MCF 10A (cell line): ENCODE measurements at regions not wholly inside any gene's neighbourhood (a gene's known extent, or its start where the extent isn't known, plus 50 kb on each side); places are given as distances from the start of the nearest gene placed in this dataset.

Experiments
- BruUV-seq: library from RNA; stranded (reverse); fragments of 400-500 nt; replicated peaks from 2 replicates; lab custom pipeline; 2021; lab: Mats Ljungman, UMichigan
- CTCF ChIA-PET: fragments of 300-600 bp; sonication (Branson Sonifier 250); formaldehyde crosslinking; extraction: SDS; loops from one replicate; lab custom pipeline; 2021; ENCODE audit warnings: antibody characterized with exemption, inconsistent platforms; lab: Yijun Ruan, JAX
- POLR2A ChIA-PET: fragments of 300-600, 350-650 bp; sonication (Branson Sonifier 250); formaldehyde crosslinking; extraction: SDS; loops from one replicate; lab custom pipeline; 2020; ENCODE audit warnings: antibody characterized with exemption, inconsistent platforms; lab: Yijun Ruan, JAX
- DNase-seq: peaks from one replicate; pipeline ENCODE4 v3.0.0-alpha.2; 2018; ENCODE audit not compliant: unreplicated experiment
- H3K27ac Mint-ChIP-seq: one replicate; pipeline ENCODE4 v1.8.0; 2022; ENCODE audit warnings: mild to moderate bottlenecking, low read depth, mixed read lengths; ENCODE audit not compliant: unreplicated experiment
- H3K27me3 Mint-ChIP-seq: one replicate; pipeline ENCODE4 v1.8.0; 2022; ENCODE audit warnings: mixed read lengths; ENCODE audit not compliant: insufficient read depth, unreplicated experiment
- H3K36me3 Mint-ChIP-seq: one replicate; pipeline ENCODE4 v1.8.0; 2022; ENCODE audit warnings: mild to moderate bottlenecking, moderate library complexity, mixed read lengths; ENCODE audit not compliant: insufficient read depth, unreplicated experiment
- H3K4me1 Mint-ChIP-seq: one replicate; pipeline ENCODE4 v1.8.0; 2022; ENCODE audit warnings: mixed read lengths; ENCODE audit not compliant: insufficient read depth, unreplicated experiment
- H3K4me3 Mint-ChIP-seq: one replicate; pipeline ENCODE4 v1.8.0; 2022; ENCODE audit warnings: mild to moderate bottlenecking, moderate library complexity, mixed read lengths; ENCODE audit not compliant: unreplicated experiment
- H3K9me3 Mint-ChIP-seq: one replicate; pipeline ENCODE4 v1.8.0; 2022; ENCODE audit warnings: mixed read lengths; ENCODE audit not compliant: unreplicated experiment
- intact Hi-C: fragments of 100-400 bp; cut with micrococcal nuclease; formaldehyde crosslinking; loops from 2 replicates; pipeline ENCODE4 v1.14.1; 2022
- TF ChIP-seq, protein P1 (sequence below): fragments of 200-600 bp; IDR thresholded peaks from one replicate; pipeline ENCODE4 v1.8.0; 2022; ENCODE audit warnings: antibody characterized with exemption, mild to moderate bottlenecking; ENCODE audit not compliant: unreplicated experiment

GRCh38 chr11:27203077-27203647, 159.9 kb downstream of the CCDC34 start:
- H3K27ac Mint-ChIP-seq = no peak overlapping the region

GRCh38 chr11:27201454-27202302, 161.1 kb downstream of the BBOX1 start:
- intact Hi-C loops = loop anchor here (5.0 kb wide), 1 partner anchor 286 kb away; no protein-coding TSS in a partner anchor
- H3K27ac Mint-ChIP-seq = no peak overlapping the region
- no peaks in the 10 kb centered on the region for H3K27me3 Mint-ChIP-seq
- DNase-seq = peak; percentile 70
- no peaks in the 10 kb centered on the region for H3K36me3 Mint-ChIP-seq
- ChIA-PET POLR2A (interaction anchor here (0.5 to 2.4 kb wide), 10 partner anchors 9 to 283 kb away, joined by 3 to 14 read pairs (median 4); partner anchors contain the start of gene LGR4), CTCF (interaction anchor here (0.6 to 7.1 kb wide), 10 partner anchors 12 to 297 kb away, joined by 3 to 59 read pairs (median 4); no protein-coding TSS in a partner anchor)
- TF ChIP-seq, protein P1, sequence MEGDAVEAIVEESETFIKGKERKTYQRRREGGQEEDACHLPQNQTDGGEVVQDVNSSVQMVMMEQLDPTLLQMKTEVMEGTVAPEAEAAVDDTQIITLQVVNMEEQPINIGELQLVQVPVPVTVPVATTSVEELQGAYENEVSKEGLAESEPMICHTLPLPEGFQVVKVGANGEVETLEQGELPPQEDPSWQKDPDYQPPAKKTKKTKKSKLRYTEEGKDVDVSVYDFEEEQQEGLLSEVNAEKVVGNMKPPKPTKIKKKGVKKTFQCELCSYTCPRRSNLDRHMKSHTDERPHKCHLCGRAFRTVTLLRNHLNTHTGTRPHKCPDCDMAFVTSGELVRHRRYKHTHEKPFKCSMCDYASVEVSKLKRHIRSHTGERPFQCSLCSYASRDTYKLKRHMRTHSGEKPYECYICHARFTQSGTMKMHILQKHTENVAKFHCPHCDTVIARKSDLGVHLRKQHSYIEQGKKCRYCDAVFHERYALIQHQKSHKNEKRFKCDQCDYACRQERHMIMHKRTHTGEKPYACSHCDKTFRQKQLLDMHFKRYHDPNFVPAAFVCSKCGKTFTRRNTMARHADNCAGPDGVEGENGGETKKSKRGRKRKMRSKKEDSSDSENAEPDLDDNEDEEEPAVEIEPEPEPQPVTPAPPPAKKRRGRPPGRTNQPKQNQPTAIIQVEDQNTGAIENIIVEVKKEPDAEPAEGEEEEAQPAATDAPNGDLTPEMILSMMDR = no peak
- H3K9me3 Mint-ChIP-seq = no peaks in the 10 kb centered on the region
- H3K4me1 Mint-ChIP-seq = peaks cover 6% of the 10 kb centered on the region
- no peak overlapping the region for H3K4me3 Mint-ChIP-seq
- BruUV-seq = no TSS peak

More at GRCh38 chr11:27203077-27203647, 159.9 kb downstream of the CCDC34 start:
- BruUV-seq = no TSS peak
- ChIA-PET POLR2A (interaction anchor here (1.6 to 2.4 kb wide), 3 partner anchors 10 to 270 kb away, joined by 5 to 14 read pairs (median 7); partner anchors contain the start of gene LGR4), CTCF (interaction anchor here (0.6 to 7.1 kb wide), 12 partner anchors 9 to 341 kb away, joined by 3 to 59 read pairs (median 4); no protein-coding TSS in a partner anchor)
- no peaks in the 10 kb centered on the region for H3K36me3 Mint-ChIP-seq
- no peak for DNase-seq
- intact Hi-C loops = loop anchor here (5.0 kb wide), 1 partner anchor 284 kb away; no protein-coding TSS in a partner anchor
- H3K27me3 Mint-ChIP-seq = no peaks in the 10 kb centered on the region
- TF ChIP-seq, protein P1 = no peak
- H3K4me3 Mint-ChIP-seq = no peak overlapping the region
- no peaks in the 10 kb centered on the region for H3K9me3 Mint-ChIP-seq
- H3K4me1 Mint-ChIP-seq = peaks cover 6% of the 10 kb centered on the region

DNA sequence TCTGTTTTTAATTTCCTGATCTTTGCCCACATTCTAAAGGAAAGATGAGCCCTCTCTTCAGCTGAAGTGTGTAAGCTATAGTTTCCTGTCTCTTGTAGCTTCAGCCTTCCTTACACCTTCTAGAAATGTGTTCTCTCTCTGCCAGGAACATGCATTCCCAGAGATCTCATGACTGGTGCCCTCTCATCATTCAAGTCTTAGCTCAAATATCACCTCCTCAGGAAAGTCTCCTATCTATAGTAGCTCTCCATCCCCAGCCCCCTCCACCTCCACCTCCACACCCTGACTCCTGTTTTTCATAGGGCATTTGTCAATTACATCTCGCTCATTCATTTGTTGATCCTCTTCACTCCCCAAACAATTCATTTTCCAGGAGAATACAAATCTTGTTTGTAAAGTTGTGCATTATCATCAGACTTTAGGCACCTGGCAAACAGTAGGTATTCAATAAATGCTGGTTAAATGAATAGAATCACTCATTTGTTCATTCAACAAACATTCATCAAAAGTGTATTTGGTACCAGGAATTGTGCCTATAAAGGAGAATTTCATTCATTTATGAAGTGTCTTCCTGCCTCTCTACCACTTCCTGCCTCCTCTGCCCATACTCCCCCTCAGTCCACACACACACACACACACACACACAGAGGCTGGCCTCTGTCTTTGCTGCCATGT, 160.3 kb downstream of the BBOX1 start:
- Mint-ChIP-seq H3K27ac (no peak overlapping the region), H3K27me3 (no peaks in the 10 kb centered on the region), H3K4me1 (peaks cover 6% of the 10 kb centered on the region), H3K36me3 (no peaks in the 10 kb centered on the region), H3K9me3 (no peaks in the 10 kb centered on the region), H3K4me3 (no peak overlapping the region)
- TF ChIP-seq, protein P1 = no peak
- CTCF ChIA-PET = interaction anchor here (0.6 to 7.1 kb wide), 9 partner anchors 16 to 295 kb away, joined by 3 to 59 read pairs (median 4); no protein-coding TSS in a partner anchor
- DNase-seq = no peak
- BruUV-seq = no TSS peak
- intact Hi-C loops = loop anchor here (5.0 kb wide), 1 partner anchor 286 kb away; no protein-coding TSS in a partner anchor
- POLR2A ChIA-PET = interaction anchor here (0.6 to 2.4 kb wide), 5 partner anchors 12 to 272 kb away, joined by 4 to 14 read pairs (median 5); partner anchors contain the start of gene LGR4
